22Rv1 (cell line): ENCODE measurements at regions not wholly inside any gene's neighbourhood (a gene's known extent, or its start where the extent isn't known, plus 50 kb on each side); places are given as distances from the start of the nearest gene placed in this dataset.
"Not testable (repeated sequence)": the region's sequence is repeated elsewhere in the genome, so short reads cannot be mapped to it uniquely, and the experiment has no call there.

ENCODE experiments used
- H3K27ac ChIP-seq: fragments of 450-650 bp; 2 replicates; pipeline ENCODE4 v1.5.1; 2017
- ZFX ChIP-seq: fragments of 450-650 bp; IDR thresholded peaks from 2 replicates; pipeline ENCODE4 v1.6.1; 2017; ENCODE audit warnings: antibody characterized with exemption, borderline replicate concordance
- TF ChIP-seq, protein P1 (sequence below): fragments of 450-650 bp; IDR thresholded peaks from 2 replicates; pipeline ENCODE4 v1.5.1; 2017; ENCODE audit warnings: mild to moderate bottlenecking

DNA sequence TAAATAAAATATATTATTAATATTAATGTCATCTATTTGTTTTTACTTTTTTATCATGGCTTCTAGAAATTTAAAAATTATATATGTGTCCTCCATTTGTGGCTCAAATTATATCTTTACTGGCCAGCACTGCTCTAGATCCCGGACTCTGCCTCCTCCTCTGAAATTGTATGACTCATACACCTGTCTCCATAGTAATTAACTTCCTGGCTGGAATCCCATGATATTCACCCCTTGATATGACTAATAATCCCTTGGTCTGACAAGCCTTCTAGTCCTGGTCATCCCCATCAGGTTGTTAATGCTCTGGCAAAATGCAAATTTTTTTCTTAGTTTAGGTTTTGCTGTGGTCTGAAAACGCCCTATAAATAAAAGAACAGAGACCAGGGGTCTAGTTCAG is 116.2 kb downstream of the BMP4 start:
- TF ChIP-seq, protein P1, sequence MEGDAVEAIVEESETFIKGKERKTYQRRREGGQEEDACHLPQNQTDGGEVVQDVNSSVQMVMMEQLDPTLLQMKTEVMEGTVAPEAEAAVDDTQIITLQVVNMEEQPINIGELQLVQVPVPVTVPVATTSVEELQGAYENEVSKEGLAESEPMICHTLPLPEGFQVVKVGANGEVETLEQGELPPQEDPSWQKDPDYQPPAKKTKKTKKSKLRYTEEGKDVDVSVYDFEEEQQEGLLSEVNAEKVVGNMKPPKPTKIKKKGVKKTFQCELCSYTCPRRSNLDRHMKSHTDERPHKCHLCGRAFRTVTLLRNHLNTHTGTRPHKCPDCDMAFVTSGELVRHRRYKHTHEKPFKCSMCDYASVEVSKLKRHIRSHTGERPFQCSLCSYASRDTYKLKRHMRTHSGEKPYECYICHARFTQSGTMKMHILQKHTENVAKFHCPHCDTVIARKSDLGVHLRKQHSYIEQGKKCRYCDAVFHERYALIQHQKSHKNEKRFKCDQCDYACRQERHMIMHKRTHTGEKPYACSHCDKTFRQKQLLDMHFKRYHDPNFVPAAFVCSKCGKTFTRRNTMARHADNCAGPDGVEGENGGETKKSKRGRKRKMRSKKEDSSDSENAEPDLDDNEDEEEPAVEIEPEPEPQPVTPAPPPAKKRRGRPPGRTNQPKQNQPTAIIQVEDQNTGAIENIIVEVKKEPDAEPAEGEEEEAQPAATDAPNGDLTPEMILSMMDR: no peak
- H3K27ac ChIP-seq: no peak overlapping the region

DNA sequence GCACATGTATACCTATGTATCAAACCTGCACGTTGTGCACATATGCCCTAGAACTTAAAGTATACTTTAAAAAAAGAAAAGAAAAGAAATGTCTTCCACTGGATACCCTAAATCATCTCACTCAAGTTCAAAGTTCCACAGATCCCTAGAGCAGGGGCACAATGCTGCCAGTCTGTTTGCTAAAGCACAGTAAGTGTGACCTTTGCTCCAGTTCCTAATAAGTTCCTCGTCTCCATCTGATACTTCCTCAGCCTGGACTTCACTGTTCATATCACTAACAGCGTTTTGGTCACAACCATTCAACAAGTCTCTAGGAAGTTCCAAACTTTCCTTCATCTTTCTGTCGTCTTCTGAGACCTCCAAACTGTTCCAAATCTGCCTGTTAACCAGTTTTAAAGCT is 118.3 kb downstream of the BMP4 start:
- no peak overlapping the region for H3K27ac ChIP-seq
- TF ChIP-seq, protein P1: no peak
- TF ChIP-seq ZFX: no peak

- not testable (repeated sequence) for H3K27ac ChIP-seq
Measured at GRCh38 chr14:53837656-53838055, 119.0 kb downstream of the BMP4 start.

- TF ChIP-seq ZFX: no peak
- TF ChIP-seq, protein P1: no peak
- H3K27ac ChIP-seq: no peak overlapping the region
Measured at GRCh38 chr14:53836551-53836950, 120.1 kb downstream of the BMP4 start.

GRCh38 chr14:53828820-53829219 is 127.8 kb downstream of the BMP4 start:
- TF ChIP-seq ZFX: no peak
- TF ChIP-seq, protein P1: no peak

GRCh38 chr14:53824061-53824460 is 132.6 kb downstream of the BMP4 start:
- no peak overlapping the region for H3K27ac ChIP-seq
- TF ChIP-seq, protein P1: no peak
- no peak for TF ChIP-seq ZFX

More at GRCh38 chr14:53828820-53829219, 127.8 kb downstream of the BMP4 start:
- H3K27ac ChIP-seq: no peak overlapping the region

DNA sequence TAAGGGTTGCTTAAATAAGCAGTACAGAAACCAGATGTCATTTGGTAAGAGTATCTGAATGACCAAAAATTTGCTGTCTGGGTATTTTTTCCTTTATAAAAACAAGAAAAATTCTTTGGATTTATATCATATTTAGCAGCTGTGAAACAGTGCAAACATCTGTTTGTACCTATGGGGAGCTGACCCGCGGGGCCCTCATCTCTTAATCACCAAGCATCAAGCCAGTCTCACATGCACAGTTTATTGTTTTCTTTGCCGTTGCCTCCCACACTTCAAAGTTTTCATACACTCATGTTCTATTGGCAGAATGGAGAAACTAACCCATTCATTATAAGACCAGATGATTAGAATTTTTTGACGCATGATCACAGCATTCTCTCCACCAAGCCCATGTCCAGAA is 142.2 kb downstream of the BMP4 start:
- TF ChIP-seq, protein P1: no peak
- no peak overlapping the region for H3K27ac ChIP-seq

DNA sequence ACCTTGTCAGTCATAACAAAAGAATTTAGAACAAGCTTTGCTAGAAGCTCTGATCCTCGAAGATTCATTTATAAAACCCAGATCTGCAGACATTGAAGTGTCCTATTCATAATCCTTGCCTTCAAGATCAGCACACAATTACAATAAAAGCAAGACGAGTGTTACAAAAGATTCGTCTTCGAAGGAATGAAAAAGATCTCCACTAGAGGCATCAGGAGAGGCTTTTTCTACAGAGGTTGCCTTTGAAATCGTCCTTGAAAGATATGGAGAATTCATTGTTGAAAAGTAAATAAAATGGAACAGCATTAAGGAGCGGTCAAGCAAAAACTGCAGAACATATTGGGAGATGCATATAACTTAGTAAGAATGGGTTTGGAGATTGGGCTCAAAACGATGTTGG is 146.4 kb downstream of the BMP4 start:
- no peak for TF ChIP-seq ZFX
- TF ChIP-seq, protein P1: no peak
- no peak overlapping the region for H3K27ac ChIP-seq
